Upper lobe of left lung (tissue), 4 donors: ENCODE measurements at regions not wholly inside any gene's neighbourhood (a gene's known extent, or its start where the extent isn't known, plus 50 kb on each side); places are given as distances from the start of the nearest gene placed in this dataset.

ENCODE experiments used
- CTCF ChIP-seq, 6 experiments: fragments of 450-650 bp in 4 of 6; fragments of 200-600 bp in 2 of 6; sonication (generic) in 2 of 6; IDR thresholded peaks; one replicate each; pipeline ENCODE4 v1.5.1; 2016 to 2019; ENCODE audit warnings: antibody characterized with exemption in 6 of 6
- EP300 ChIP-seq, 4 donors: sonication (generic); formaldehyde crosslinking; IDR thresholded peaks; one replicate each; pipeline ENCODE4 v1.5.1; 2017; ENCODE audit warnings: antibody characterized with exemption in 4 of 4, control low read depth in 2 of 4

DNA sequence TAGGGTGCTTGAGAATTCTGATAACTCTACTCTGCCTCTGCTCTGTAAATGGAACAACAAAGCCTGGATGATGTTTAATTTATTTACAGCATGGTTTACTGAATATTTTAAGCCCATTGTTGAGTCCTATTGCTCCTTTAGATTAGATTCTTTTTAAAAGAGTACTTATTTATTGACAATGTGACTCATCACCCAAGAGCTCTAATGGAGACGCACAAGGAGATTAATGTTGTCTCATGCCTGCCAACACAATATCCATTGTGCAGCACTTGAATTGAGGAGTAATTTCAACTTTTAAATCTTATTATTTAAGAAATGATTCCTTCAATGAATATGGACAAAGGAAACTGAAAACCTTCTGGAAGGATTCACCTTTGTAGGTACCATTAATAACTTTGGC is 691.4 kb downstream of the ZBBX start:
- TF ChIP-seq CTCF (IDR thresholded peaks at IDR 0.05) (no peak), EP300 (IDR thresholded peaks at IDR 0.05) (no peak)
